Loucy (cell line): ENCODE measurements at regions not wholly inside any gene's neighbourhood (a gene's known extent, or its start where the extent isn't known, plus 50 kb on each side); places are given as distances from the start of the nearest gene placed in this dataset.

Experiments
- H2AFZ ChIP-seq: fragments of 200-600 bp; sonication (generic); 2 replicates; pipeline ENCODE4 v1.6.0; 2016; ENCODE audit warnings: antibody characterized with exemption, mild to moderate bottlenecking, low read length, moderate library complexity
- H3F3A ChIP-seq: fragments of 200-600 bp; 2 replicates; pipeline ENCODE4 v1.6.0; 2016; ENCODE audit warnings: antibody characterized with exemption, low read depth, mild to moderate bottlenecking
- H3K27me3 ChIP-seq: fragments of 200-600 bp; sonication (generic); 2 replicates; pipeline ENCODE4 v1.6.1; 2014; ENCODE audit warnings: low read length, mild to moderate bottlenecking; ENCODE audit not compliant: insufficient read depth, poor library complexity, severe bottlenecking
- H3K36me3 ChIP-seq: fragments of 200-600 bp; sonication (generic); 2 replicates; pipeline ENCODE4 v1.6.1; 2016; ENCODE audit warnings: low read length; ENCODE audit not compliant: insufficient read depth
- H3K4me1 ChIP-seq: fragments of 200-600 bp; sonication (generic); 2 replicates; pipeline ENCODE4 v1.5.1; 2014; ENCODE audit warnings: low read length, mild to moderate bottlenecking; ENCODE audit not compliant: insufficient read depth, poor library complexity, severe bottlenecking
- H3K4me2 ChIP-seq: fragments of 200-600 bp; sonication (generic); 2 replicates; pipeline ENCODE4 v1.6.0; 2014; ENCODE audit warnings: antibody characterized with exemption, low read length, low read depth, mild to moderate bottlenecking; ENCODE audit not compliant: poor library complexity, severe bottlenecking
- H3K4me3 ChIP-seq: fragments of 200-600 bp; sonication (generic); 2 replicates; pipeline ENCODE4 v1.5.1; 2014; ENCODE audit warnings: low read length, mild to moderate bottlenecking, mixed read lengths; ENCODE audit not compliant: poor library complexity, severe bottlenecking
- H3K79me2 ChIP-seq: fragments of 200-600 bp; sonication (generic); 2 replicates; pipeline ENCODE4 v1.6.1; 2014; ENCODE audit warnings: low read length; ENCODE audit not compliant: insufficient read depth
- H3K9ac ChIP-seq: fragments of 200-600 bp; sonication (generic); 2 replicates; pipeline ENCODE4 v1.6.0; 2014; ENCODE audit warnings: mild to moderate bottlenecking, low read depth, low read length, moderate library complexity; ENCODE audit not compliant: poor library complexity, severe bottlenecking
- H3K9me2 ChIP-seq: fragments of 200-600 bp; sonication (generic); replicated peaks from 2 replicates; pipeline ENCODE4 v1.6.1; 2016; ENCODE audit warnings: low read depth, low read length, mixed read lengths
- H3K9me3 ChIP-seq: fragments of 200-600 bp; sonication (generic); 2 replicates; pipeline ENCODE4 v1.6.1; 2014; ENCODE audit warnings: mild to moderate bottlenecking, antibody characterized with exemption, low read length, low read depth; ENCODE audit not compliant: insufficient read depth
- H4K20me1 ChIP-seq: fragments of 200-600 bp; sonication (generic); 2 replicates; pipeline ENCODE4 v1.6.0; 2014; ENCODE audit warnings: antibody characterized with exemption, low read length, mild to moderate bottlenecking; ENCODE audit not compliant: insufficient read depth, poor library complexity, severe bottlenecking
- CTCF ChIP-seq: fragments of 200-600 bp; sonication (generic); conservative IDR thresholded peaks from 2 replicates; pipeline ENCODE4 v1.5.1; 2014; ENCODE audit warnings: mild to moderate bottlenecking, antibody characterized with exemption, low read length
- EZH2phosphoT487 ChIP-seq: fragments of 200-600 bp; IDR thresholded peaks from 2 replicates; pipeline ENCODE4 v1.6.1; 2018; ENCODE audit warnings: antibody characterized with exemption, mild to moderate bottlenecking, moderate library complexity, borderline replicate concordance

DNA sequence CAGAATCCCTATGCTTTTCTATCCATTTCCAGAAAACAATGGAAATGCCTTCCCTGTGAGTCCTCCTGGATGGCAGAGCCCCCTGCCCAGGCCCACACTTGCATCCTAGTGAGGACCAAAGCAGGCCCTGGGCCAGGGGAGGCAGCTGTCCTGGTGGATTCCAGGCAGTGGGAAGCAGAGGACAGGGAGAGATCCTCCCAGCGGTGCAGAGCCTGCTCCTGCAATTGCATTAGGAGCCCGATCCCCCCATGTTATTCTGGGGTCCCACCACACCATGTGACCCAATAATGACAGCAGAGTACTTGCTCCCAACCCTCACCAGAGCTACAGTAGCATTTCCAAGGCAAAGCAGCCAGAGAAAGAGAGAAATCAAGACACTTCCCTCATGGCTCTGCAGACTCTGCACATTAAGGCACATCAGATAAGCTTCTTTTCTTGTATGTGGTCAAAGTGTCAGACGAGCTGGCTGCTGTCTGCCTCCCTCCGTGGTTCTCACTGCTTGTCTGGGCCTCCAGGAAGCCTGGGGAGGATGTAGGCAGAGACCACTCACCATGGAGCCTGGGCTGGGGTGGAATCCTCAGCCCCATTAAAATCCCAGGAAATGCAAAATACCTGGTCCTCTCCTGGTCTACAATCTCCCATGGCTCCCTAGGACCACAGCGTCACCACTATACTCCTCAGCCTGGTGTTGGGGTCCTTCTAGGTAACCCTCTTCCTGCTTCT lies 54.9 kb upstream of the RUNX3 start:
- no peaks in the 10 kb centered on the region for H3K36me3 ChIP-seq
- peaks cover 33% of the 10 kb centered on the region for H3K4me1 ChIP-seq
- no peaks in the 10 kb centered on the region for H3K27me3 ChIP-seq
- no peaks in the 10 kb centered on the region for H3F3A ChIP-seq
- no peak overlapping the region for H2AFZ ChIP-seq
- H3K4me2 ChIP-seq = peak overlapping the region; percentile 21
- no peaks in the 10 kb centered on the region for H3K9me3 ChIP-seq
- no peak overlapping the region for H3K9ac ChIP-seq
- H3K4me3 ChIP-seq = no peak overlapping the region
- TF ChIP-seq CTCF (no peak), EZH2phosphoT487 (no peak)
- no peaks in the 10 kb centered on the region for H3K9me2 ChIP-seq
- no peaks in the 10 kb centered on the region for H3K79me2 ChIP-seq
- no peaks in the 10 kb centered on the region for H4K20me1 ChIP-seq

GRCh38 chr1:24984300-24984699 lies 54.2 kb upstream of the RUNX3 start:
- no peaks in the 10 kb centered on the region for H4K20me1 ChIP-seq
- no peaks in the 10 kb centered on the region for H3K79me2 ChIP-seq
- no peak overlapping the region for H2AFZ ChIP-seq
- no peak overlapping the region for H3K4me2 ChIP-seq
- no peaks in the 10 kb centered on the region for H3K9me2 ChIP-seq
- H3K4me1 ChIP-seq = peaks cover 28% of the 10 kb centered on the region
- H3K9me3 ChIP-seq = no peaks in the 10 kb centered on the region
- no peaks in the 10 kb centered on the region for H3K36me3 ChIP-seq
- H3K4me3 ChIP-seq = no peak overlapping the region
- H3K9ac ChIP-seq = no peak overlapping the region
- no peaks in the 10 kb centered on the region for H3F3A ChIP-seq
- no peak for TF ChIP-seq CTCF
- no peak for TF ChIP-seq EZH2phosphoT487
- H3K27me3 ChIP-seq = no peaks in the 10 kb centered on the region

DNA sequence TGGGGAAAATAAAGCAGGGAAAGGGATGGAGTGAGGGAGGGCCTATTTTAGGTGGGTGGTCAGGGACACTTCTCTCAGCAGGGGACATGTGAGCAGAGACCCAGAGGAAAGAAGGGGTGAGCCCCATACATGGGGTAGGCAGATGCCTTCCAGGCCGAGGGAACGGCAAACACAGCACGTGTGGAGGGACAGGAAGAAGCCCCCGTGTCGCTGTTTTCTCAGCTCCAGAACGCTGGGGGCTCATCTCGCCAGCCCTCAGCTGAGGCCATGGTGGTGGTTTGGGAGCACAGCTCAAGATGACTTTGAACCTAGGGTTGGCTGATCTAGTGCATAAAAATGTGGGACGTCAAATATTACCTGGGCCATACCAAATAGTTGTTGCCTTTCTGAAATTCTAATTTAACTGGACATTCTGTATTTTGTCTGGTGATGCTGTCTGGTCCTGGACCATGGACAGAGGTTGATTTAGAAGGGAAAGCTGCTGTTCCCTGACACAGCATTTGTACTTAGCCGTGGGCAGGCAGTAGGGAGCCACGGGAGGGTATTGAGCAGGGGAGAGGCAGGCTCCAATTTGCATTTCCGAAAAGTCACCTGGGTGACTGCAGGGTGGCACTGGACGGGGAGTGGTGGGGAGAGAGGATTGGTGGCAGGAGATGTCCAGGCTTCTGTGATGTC lies 53.1 kb upstream of the RUNX3 start:
- Histone ChIP-seq H3K36me3 (no peaks in the 10 kb centered on the region), H3K4me2 (no peak overlapping the region), H3K79me2 (no peaks in the 10 kb centered on the region), H3K9ac (no peak overlapping the region), H3F3A (no peaks in the 10 kb centered on the region), H3K9me3 (no peaks in the 10 kb centered on the region), H3K27me3 (no peaks in the 10 kb centered on the region), H4K20me1 (no peaks in the 10 kb centered on the region), H3K9me2 (no peaks in the 10 kb centered on the region), H2AFZ (no peak overlapping the region), H3K4me1 (peaks cover 32% of the 10 kb centered on the region), H3K4me3 (no peak overlapping the region)
- no peak for TF ChIP-seq EZH2phosphoT487
- no peak for TF ChIP-seq CTCF
